NCI-H524 treated with DMSO at 0.1 percent for 48 hours (cell line): ENCODE measurements at regions not wholly inside any gene's neighbourhood (a gene's known extent, or its start where the extent isn't known, plus 50 kb on each side); places are given as distances from the start of the nearest gene placed in this dataset.
"Not testable (repeated sequence)": the region's sequence is repeated elsewhere in the genome, so short reads cannot be mapped to it uniquely, and the experiment has no call there.

Experiments used
- DNase-seq: peaks from one replicate; lab custom pipeline; 2025; lab: John Stamatoyannopoulos, UW

DNA sequence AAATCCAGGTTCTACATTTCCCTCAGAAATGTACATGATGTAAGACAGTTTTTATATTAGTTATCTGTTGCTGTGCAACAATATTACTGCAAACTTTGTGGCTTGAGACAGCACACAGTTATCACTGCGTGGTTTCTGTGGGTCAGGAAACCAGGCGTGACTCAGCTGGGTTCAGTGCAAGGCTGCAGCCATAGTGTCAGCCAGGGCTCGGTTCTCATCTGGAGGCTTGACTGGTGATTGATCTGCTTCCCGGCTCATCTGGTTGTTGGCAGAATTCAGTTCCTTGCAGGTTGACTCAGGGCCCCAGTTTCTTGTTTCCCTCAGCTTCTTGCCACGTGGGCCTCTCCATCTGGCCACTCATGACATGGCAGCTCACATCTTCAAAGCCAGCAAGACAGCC is 146.8 kb upstream of the ROPN1B start:
- DNase-seq: not testable (repeated sequence)

- not testable (repeated sequence) for DNase-seq
These were observed 137.8 kb upstream of the ROPN1B start for GRCh38 chr3:125831005-125831750.

- DNase-seq: not testable (repeated sequence)
These were observed 133.4 kb upstream of the ROPN1B start for GRCh38 chr3:125835562-125835961.

- not testable (repeated sequence) for DNase-seq
These were observed 132.9 kb upstream of the ROPN1B start for GRCh38 chr3:125836011-125836551.

DNA sequence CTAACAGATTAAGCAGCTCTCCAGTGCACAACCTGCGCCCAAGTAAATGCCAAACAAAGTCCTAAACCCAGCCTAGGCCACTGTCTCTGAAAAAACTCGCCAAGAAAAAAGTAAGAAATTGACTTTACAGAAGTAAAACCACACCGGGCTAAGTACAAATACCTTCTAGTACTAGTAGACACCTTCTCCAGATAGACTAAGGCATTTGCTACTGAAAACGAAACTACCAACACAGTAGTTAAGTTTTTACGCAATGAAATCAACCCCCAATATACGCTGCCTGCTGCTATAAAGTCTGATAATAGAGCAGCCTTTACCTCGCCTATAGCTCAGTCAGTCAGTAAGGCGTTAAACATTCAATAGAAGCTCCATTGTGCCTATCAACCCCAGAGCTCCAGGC is 132.2 kb upstream of the ROPN1B start:
- DNase-seq: not testable (repeated sequence)

DNA sequence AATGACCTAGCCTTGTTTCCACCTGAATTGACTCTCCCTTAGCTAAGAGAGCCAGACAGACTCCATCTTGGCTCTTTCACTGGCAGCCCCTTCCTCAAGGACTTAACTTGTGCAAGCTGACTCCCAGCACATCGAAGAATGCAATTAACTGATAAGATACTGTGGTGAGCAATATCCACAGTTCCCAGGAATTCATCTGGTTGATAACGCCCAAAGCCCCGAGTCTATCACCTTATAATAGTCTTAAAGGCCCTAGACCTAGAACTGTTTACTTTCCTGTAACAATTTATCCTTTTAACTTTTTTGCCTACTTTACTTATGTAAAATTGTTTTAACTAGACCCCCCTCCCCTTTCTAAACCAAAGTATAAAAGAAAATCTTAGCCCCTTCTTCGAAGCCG is 130.1 kb upstream of the ROPN1B start:
- not testable (repeated sequence) for DNase-seq

DNA sequence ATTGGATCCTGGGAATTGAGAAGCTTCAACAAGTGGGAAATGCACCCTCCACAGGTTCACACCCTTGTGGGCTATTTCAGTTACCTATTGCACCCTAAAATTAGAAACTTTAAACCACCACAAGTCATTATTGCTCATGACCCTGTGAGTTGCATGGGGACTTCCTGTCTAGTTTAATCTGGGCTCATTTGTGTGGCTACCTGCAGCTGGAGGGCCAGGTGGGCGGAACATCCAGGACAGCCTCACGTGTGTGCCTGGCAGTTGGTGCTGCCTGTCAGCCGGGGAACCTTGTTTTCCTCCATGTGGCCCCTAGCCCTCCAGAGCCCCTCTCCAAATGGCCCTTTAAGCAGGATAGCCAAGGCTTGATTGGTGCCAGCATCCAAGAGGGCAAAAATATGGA is 128.5 kb upstream of the ROPN1B start:
- DNase-seq: not testable (repeated sequence)

DNA sequence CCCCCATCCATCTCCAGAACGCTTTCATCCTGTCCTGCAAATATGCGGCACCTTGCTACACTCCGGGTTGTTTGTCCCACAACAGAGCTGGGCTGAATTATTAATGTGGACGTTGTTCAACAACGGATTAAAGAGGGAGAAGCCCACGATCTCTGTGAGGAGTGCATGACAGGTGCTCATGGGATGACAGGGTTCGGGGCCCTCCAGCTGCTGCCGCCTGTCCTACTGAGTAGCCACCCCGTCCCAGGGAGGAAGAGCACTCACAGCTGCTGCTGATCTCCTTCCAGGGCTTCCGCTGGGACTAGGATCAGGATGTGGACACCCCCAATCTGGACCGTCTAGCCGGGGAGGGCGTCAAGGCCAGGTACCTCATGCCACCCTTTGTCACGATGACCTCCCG is 121.0 kb upstream of the ROPN1B start:
- not testable (repeated sequence) for DNase-seq

DNA sequence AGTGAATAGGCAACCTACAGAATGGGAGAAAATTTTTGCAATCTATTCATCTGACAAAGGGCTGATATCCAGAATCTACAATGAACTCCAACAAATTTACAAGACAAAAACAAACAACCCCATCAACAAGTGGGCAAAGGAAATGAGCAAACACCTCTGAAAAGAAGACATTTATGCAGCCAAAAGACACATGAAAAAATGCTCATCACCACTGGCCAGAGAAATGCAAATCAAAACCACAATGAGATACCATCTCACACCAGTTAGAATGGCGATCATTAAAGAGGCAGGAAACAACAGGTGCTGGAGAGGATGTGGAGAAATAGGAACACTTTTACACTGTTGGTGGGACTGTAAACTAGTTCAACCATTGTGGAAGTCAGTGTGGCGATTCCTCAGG is 114.0 kb upstream of the ROPN1B start:
- DNase-seq: not testable (repeated sequence)

GRCh38 chr3:125860547-125860946 is 108.4 kb upstream of the ROPN1B start:
- not testable (repeated sequence) for DNase-seq

DNA sequence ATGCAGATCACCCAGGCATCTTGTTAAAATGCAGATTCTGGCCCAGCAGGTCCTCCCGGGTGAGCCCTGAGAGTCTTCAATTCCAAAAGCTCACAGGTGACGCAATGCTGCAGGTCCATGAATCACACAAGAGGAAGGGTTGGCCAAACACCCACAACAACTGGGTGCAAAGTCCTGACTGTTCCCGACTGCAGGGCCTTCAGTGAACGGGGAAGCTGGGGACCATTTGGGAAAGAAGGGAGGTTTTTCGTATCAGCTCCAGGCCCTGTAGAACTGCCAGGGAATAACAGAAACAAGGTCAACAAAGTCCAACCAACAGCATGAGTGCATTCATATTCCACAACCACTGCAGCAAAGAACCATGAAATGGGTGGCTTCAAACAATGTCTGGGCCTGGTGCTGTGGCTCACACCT is 106.1 kb upstream of the ROPN1B start:
- not testable (repeated sequence) for DNase-seq

- not testable (repeated sequence) for DNase-seq
These were observed 104.4 kb upstream of the ROPN1B start for GRCh38 chr3:125864532-125864931.

- DNase-seq: peak; percentile 94
These were observed 83.0 kb upstream of the ROPN1B start for GRCh38 chr3:125886006-125886405.

GRCh38 chr3:125899181-125899580 is 69.8 kb upstream of the ROPN1B start:
- DNase-seq: not testable (repeated sequence)

- not testable (repeated sequence) for DNase-seq
These were observed 67.5 kb upstream of the ROPN1B start for GRCh38 chr3:125901473-125901872.

DNA sequence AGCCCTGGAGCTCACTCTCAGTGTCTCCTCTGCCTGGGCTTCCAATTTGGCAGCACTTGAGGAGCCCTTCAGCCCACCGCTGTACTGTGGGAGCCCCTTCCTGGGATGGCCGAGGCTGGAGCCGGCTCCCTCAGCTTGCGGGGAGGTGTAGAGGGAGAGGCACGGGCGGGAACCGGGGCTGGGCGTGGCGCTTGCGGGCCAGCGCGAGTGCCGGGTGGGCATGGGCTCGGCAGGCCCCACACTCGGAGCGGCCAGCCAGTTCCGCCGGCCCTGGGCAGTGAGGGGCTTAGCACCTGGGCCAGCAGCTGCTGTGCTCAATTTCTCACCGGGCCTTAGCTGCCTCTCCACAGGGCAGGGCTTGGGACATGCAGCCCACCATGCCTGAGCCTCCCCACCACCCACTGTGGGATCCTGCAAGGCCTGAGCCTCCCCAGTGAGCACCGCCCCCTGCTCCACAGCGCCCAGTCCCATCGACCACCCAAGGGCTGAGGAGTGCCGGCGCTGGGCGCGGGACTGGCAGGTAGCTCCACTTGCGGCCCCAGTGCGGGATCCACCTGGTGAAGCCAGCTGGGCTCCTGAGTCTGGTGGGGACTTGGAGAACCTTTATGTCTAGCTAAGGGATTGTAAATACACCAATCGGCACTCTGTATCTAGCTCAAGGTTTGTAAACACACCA is 65.1 kb upstream of the ROPN1B start:
- DNase-seq: not testable (repeated sequence)

DNA sequence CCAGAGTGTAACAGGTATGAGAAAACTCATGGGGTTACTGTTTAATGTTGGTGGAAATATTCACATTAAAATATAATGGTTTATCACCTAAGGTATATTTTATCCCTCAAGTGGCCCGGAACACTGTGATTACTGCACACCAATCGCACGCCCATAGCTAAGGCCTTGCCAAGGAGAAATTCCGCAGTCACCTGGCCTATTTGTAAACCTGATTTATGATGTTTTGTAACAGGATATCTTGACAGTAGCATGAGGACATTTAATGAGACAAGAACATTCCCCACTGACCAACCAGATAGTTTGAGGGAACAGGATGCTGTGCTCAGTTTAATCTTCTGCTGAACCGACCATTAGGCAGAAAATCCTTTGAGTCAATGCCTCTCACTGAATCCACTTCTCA is 61.7 kb upstream of the ROPN1B start:
- not testable (repeated sequence) for DNase-seq

DNA sequence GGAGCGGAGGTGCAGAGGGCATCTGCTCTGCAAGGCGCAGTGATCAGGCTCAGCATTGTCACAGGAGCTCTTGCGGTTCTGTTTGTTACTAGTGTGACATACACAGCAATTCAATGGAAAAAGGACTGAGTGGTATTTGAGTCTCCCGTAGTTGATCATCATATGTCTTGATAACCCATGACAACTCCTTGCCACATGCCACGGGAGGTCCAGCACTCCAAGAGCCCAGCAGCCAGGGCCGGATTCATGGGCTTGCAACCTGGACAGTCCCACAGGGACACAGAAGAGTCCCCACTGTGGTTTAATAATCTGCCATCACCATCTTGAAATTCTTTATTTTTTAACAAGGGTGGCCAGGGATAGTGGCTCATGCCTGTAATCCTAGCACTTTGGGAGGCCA is 58.1 kb upstream of the ROPN1B start:
- not testable (repeated sequence) for DNase-seq

- DNase-seq: peak; percentile 75
These were observed 54.2 kb upstream of the ROPN1B start for GRCh38 chr3:125914608-125915436.

DNA sequence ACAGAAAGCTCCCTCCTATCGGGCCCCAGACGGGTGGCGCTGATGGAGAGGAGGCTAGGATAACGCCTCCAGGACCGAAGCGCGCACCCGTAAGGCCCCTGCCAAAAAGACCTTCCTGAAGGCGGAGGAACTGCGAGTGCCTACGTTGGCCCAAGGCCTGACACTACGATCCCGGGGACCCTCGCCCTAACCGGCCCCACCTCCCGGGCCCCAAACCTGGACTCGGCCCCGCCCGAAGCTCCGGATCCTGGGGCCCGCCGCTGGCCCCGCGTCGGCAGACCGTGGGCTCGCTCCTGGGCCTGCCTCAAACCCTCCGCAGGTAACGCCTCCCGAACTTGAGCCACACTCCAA is 53.6 kb upstream of the ROPN1B start:
- not testable (repeated sequence) for DNase-seq

DNA sequence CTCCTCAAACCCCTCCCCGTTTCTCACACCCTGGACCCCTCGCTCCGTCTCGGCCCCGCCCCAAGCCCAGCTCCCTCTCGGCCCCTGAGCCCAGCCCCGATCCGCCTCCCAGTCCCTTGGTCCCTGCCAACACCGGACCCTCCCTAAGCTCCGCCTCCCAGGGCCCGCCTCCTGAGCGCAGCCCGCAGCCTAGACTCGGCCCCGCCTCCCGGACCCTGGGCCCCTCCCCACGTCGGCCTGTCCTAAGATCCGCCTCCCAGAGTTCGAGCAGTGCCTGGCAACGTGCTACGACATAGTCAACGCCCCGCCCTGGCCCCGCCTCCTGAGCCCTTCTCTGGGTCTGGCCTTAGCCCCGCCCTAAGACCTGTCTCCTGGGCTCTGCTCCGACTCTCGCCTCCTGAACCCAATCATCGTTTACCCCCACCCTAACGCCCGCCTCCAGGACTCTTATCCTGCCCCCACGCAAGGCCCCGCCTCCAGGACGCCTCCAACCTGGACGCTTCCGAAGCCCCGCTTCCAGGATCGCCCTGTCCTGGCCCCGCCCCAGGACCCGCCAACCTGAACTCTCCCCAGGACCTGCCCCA is 53.1 kb upstream of the ROPN1B start:
- peak; percentile 77 for DNase-seq
